ENCODE measurements at regions not wholly inside any gene's neighbourhood (a gene's known extent, or its start where the extent isn't known, plus 50 kb on each side); places are given as distances from the start of the nearest gene placed in this dataset.

DNA sequence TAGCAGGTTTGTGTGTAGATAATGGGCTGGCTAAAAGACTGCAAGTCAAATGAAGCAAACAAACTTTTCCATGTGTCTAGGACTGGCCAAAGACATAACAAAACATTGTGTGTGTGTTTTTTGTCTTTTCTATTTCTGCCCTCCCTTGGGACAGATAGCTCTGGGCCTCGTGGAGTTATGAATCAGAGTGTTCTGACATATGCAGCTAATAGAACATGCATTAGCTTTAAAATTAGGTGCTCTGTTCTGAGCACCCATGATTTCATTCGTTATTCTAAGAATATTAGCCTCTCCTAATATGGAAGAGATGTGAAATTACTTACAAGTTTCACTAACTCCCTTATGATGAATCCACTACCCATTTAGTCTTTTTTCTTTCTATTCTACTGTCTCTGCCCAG lies 367.3 kb upstream of the PAPPA start:
- TF ChIP-seq CTCF (IDR thresholded peaks at IDR 0.05; ENCODE audit: insufficient read depth, low read length, missing control alignments) = no peak
- ChIA-PET CTCF (interaction anchor here (0.8 to 1.3 kb wide), 2 partner anchors 45 to 192 kb away, joined by 3 to 4 read pairs; no protein-coding TSS in a partner anchor), POLR2A (interaction anchor here (0.8 kb wide), 1 partner anchor 211 kb away, joined by 3 read pairs; no protein-coding TSS in a partner anchor)
- H3K4me3 ChIP-seq (ENCODE audit: low read depth, low read length) = no peak overlapping the region
- peak; percentile 33 for DNase-seq (ENCODE audit: low read depth, low spot score)

GRCh38 chr9:115790520-115790919 lies 363.1 kb upstream of the PAPPA start:
- no peak for TF ChIP-seq CTCF (IDR thresholded peaks at IDR 0.05; ENCODE audit: insufficient read depth, low read length, missing control alignments)
- DNase-seq (ENCODE audit: low read depth, low spot score) = no peak
- ChIA-PET CTCF (interaction anchor here (1.4 kb wide), 1 partner anchor 17 kb away, joined by 3 read pairs; no protein-coding TSS in a partner anchor), POLR2A (no interaction called here)
- H3K4me3 ChIP-seq (ENCODE audit: low read depth, low read length) = no peak overlapping the region

GRCh38 chr9:115794921-115795475 lies 358.6 kb upstream of the PAPPA start:
- ChIA-PET POLR2A (no interaction called here), CTCF (no interaction called here)
- H3K4me3 ChIP-seq (ENCODE audit: low read depth, low read length) = no peak overlapping the region
- TF ChIP-seq CTCF (IDR thresholded peaks at IDR 0.05; ENCODE audit: insufficient read depth, low read length, missing control alignments) = no peak
- DNase-seq (ENCODE audit: low read depth, low spot score) = no peak

GRCh38 chr9:115799734-115800133 lies 353.9 kb upstream of the PAPPA start:
- CTCF ChIA-PET = no interaction called here

GRCh38 chr9:115804206-115804605 lies 349.4 kb upstream of the PAPPA start:
- ChIA-PET CTCF (no interaction called here), POLR2A (no interaction called here)
- no peak overlapping the region for H3K4me3 ChIP-seq (ENCODE audit: low read depth, low read length)
- no peak for DNase-seq (ENCODE audit: low read depth, low spot score)
- TF ChIP-seq CTCF (IDR thresholded peaks at IDR 0.05; ENCODE audit: insufficient read depth, low read length, missing control alignments) = no peak

More at GRCh38 chr9:115799734-115800133, 353.9 kb upstream of the PAPPA start:
- H3K4me3 ChIP-seq (ENCODE audit: low read depth, low read length) = no peak overlapping the region
- DNase-seq (ENCODE audit: low read depth, low spot score) = no peak
- POLR2A ChIA-PET = no interaction called here
- TF ChIP-seq CTCF (IDR thresholded peaks at IDR 0.05; ENCODE audit: insufficient read depth, low read length, missing control alignments) = no peak

- no peak overlapping the region for H3K4me3 ChIP-seq (ENCODE audit: low read depth, low read length)
- DNase-seq (ENCODE audit: low read depth, low spot score) = no peak
- CTCF ChIA-PET = interaction anchor here (1.2 kb wide), 1 partner anchor 18 kb away, joined by 3 read pairs; no protein-coding TSS in a partner anchor
- POLR2A ChIA-PET = no interaction called here
- no peak for TF ChIP-seq CTCF (IDR thresholded peaks at IDR 0.05; ENCODE audit: insufficient read depth, low read length, missing control alignments)
Measured at GRCh38 chr9:115808108-115808507, 345.5 kb upstream of the PAPPA start.
